ENCODE measurements at regions not wholly inside any gene's neighbourhood (a gene's known extent, or its start where the extent isn't known, plus 50 kb on each side); places are given as distances from the start of the nearest gene placed in this dataset.
"Not testable (repeated sequence)": the region's sequence is repeated elsewhere in the genome, so short reads cannot be mapped to it uniquely, and the experiment has no call there.

GRCh38 chr5:7221041-7221440 lies 174.9 kb upstream of the ADCY2 start:
- DNase-seq (ENCODE audit: low read depth): no peak

- DNase-seq (ENCODE audit: low read depth): no peak
Observed at GRCh38 chr5:7225826-7226225, 170.1 kb upstream of the ADCY2 start.

GRCh38 chr5:7242118-7242710 lies 153.7 kb upstream of the ADCY2 start:
- DNase-seq (ENCODE audit: low read depth): no peak

GRCh38 chr5:7244208-7244607 lies 151.7 kb upstream of the ADCY2 start:
- no peak for DNase-seq (ENCODE audit: low read depth)

- DNase-seq (ENCODE audit: low read depth): no peak
Observed at GRCh38 chr5:7245121-7245651, 150.8 kb upstream of the ADCY2 start.

GRCh38 chr5:7246287-7246686 lies 149.7 kb upstream of the ADCY2 start:
- no peak for DNase-seq (ENCODE audit: low read depth)

- no peak for DNase-seq (ENCODE audit: low read depth)
Observed at GRCh38 chr5:7250004-7250403, 145.9 kb upstream of the ADCY2 start.

- no peak for DNase-seq (ENCODE audit: low read depth)
Observed at GRCh38 chr5:7250611-7251010, 145.3 kb upstream of the ADCY2 start.

GRCh38 chr5:7251132-7251531 lies 144.8 kb upstream of the ADCY2 start:
- no peak for DNase-seq (ENCODE audit: low read depth)

GRCh38 chr5:7261049-7261448 lies 134.9 kb upstream of the ADCY2 start:
- no peak for DNase-seq (ENCODE audit: low read depth)

- no peak for DNase-seq (ENCODE audit: low read depth)
Observed at GRCh38 chr5:7261900-7262299, 134.0 kb upstream of the ADCY2 start.

- not testable (repeated sequence) for DNase-seq (ENCODE audit: low read depth)
Observed at GRCh38 chr5:7263398-7264015, 132.4 kb upstream of the ADCY2 start.

- not testable (repeated sequence) for DNase-seq (ENCODE audit: low read depth)
Observed at GRCh38 chr5:7265776-7266175, 130.2 kb upstream of the ADCY2 start.

GRCh38 chr5:7268722-7269121 lies 127.2 kb upstream of the ADCY2 start:
- not testable (repeated sequence) for DNase-seq (ENCODE audit: low read depth)

- no peak for DNase-seq (ENCODE audit: low read depth)
Observed at GRCh38 chr5:7269591-7270274, 126.2 kb upstream of the ADCY2 start.

GRCh38 chr5:7271435-7272084 lies 124.4 kb upstream of the ADCY2 start:
- no peak for DNase-seq (ENCODE audit: low read depth)

- DNase-seq (ENCODE audit: low read depth): no peak
Observed at GRCh38 chr5:7272408-7272965, 123.5 kb upstream of the ADCY2 start.

- DNase-seq (ENCODE audit: low read depth): no peak
Observed at GRCh38 chr5:7274203-7274602, 121.7 kb upstream of the ADCY2 start.

GRCh38 chr5:7289634-7290033 lies 106.3 kb upstream of the ADCY2 start:
- not testable (repeated sequence) for DNase-seq (ENCODE audit: low read depth)

GRCh38 chr5:7297821-7298220 lies 98.1 kb upstream of the ADCY2 start:
- not testable (repeated sequence) for DNase-seq (ENCODE audit: low read depth)

- DNase-seq (ENCODE audit: low read depth): not testable (repeated sequence)
Observed at GRCh38 chr5:7299731-7300130, 96.2 kb upstream of the ADCY2 start.

- DNase-seq (ENCODE audit: low read depth): not testable (repeated sequence)
Observed at GRCh38 chr5:7305000-7305674, 90.8 kb upstream of the ADCY2 start.
